ENCODE measurements at regions not wholly inside any gene's neighbourhood (a gene's known extent, or its start where the extent isn't known, plus 50 kb on each side); places are given as distances from the start of the nearest gene placed in this dataset.
"Not testable (repeated sequence)": the region's sequence is repeated elsewhere in the genome, so short reads cannot be mapped to it uniquely, and the experiment has no call there.

DNA sequence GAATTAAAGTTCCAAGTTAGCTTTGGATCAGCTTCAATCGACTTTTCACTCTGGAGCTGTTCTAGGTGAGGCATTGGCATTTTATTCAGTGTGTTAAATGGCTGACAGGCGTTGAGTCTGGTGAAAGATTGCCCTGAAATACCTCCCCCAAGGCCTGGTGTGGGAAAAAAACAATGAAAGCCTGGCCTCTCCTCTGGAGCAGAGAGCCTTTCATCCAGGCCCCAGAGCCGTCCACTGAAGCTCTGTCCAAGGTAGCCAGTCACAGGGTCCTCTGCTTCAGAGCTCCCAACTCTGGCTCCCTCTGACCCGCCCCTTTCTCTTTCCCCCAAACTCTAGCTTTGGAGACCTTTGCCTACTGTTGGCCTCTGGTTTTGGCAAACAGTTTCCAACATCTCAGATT is 123.6 kb upstream of the CRHR1 start:
- Mint-ChIP-seq H3K27me3 (peaks cover 11% of the 10 kb centered on the region), H3K36me3 (no peaks in the 10 kb centered on the region), H3K4me1 (no peaks in the 10 kb centered on the region)

DNA sequence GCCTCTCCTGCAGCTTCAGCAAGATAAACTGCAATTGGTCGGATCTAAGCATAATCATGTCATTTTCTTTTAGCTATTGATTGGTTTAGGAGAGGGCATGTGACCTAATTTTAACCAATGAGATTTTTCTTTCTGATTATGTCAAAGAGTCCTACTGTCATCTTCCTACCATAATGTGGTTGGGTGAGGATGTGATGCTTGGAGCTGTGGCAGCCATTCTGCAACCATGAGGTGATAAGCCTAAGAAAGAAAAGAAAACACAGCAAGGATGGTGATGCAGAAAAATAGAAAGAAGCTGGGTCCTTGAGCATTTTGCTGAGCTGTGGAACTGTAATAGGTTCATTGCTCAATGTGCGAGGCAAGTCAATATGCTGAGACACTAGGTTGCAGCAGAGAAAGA is 121.7 kb upstream of the CRHR1 start:
- peaks cover 5% of the 10 kb centered on the region for H3K9me3 Mint-ChIP-seq
- H3K36me3 Mint-ChIP-seq, result no peaks in the 10 kb centered on the region
- no peak overlapping the region for H3K4me3 Mint-ChIP-seq
- H3K4me1 Mint-ChIP-seq, result no peaks in the 10 kb centered on the region
- H3K27ac Mint-ChIP-seq, result no peak overlapping the region
- peaks cover 11% of the 10 kb centered on the region for H3K27me3 Mint-ChIP-seq

More for the DNA sequence above, 123.6 kb upstream of the CRHR1 start:
- H3K9me3 Mint-ChIP-seq, result peaks cover 5% of the 10 kb centered on the region
- H3K27ac Mint-ChIP-seq, result no peak overlapping the region
- H3K4me3 Mint-ChIP-seq, result no peak overlapping the region

DNA sequence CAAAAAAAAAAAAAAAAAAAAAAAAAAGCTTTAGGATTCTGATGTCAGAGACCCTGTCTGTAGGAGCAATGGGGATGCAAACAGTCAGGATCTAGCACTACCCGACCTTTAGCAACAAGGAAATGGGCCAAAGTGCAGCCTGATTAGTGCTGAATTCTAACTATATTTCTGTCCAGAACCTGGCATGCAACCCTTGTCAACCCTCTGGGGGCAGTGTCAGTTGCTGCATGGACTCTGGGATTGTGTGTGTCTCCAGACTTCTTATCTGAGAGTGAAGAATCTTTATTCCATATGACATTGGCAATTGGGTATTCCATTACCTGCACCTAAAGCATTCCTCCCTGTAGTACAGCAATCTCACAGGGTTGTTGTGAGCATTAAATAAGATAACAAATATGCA is 120.3 kb upstream of the CRHR1 start:
- Mint-ChIP-seq H3K36me3 (no peaks in the 10 kb centered on the region), H3K27me3 (peaks cover 10% of the 10 kb centered on the region), H3K4me1 (no peaks in the 10 kb centered on the region), H3K4me3 (no peak overlapping the region), H3K27ac (no peak overlapping the region), H3K9me3 (peaks cover 5% of the 10 kb centered on the region)

DNA sequence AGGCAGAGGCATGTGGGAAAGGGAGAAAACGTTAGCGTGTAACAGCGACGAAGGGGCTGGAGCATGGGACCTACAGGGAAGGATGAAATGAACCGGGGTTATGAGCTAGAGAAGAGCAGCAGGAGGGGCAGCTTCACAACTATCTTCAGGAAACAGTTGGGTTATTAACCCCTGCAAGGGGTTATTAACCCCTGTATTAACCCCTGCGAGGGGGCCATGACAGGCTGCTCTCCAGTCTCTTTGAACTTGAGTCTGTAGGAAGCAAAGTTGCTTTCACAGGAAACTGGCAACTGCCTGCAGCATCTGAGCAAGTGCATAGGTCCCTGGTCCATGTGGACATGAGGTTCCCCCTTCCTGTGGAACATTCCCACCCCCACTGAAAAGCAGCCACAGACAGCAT is 119.2 kb upstream of the CRHR1 start:
- peaks cover 5% of the 10 kb centered on the region for H3K9me3 Mint-ChIP-seq
- H3K36me3 Mint-ChIP-seq, result no peaks in the 10 kb centered on the region
- H3K27ac Mint-ChIP-seq, result no peak overlapping the region
- H3K4me1 Mint-ChIP-seq, result no peaks in the 10 kb centered on the region
- peaks cover 10% of the 10 kb centered on the region for H3K27me3 Mint-ChIP-seq
- no peak overlapping the region for H3K4me3 Mint-ChIP-seq

DNA sequence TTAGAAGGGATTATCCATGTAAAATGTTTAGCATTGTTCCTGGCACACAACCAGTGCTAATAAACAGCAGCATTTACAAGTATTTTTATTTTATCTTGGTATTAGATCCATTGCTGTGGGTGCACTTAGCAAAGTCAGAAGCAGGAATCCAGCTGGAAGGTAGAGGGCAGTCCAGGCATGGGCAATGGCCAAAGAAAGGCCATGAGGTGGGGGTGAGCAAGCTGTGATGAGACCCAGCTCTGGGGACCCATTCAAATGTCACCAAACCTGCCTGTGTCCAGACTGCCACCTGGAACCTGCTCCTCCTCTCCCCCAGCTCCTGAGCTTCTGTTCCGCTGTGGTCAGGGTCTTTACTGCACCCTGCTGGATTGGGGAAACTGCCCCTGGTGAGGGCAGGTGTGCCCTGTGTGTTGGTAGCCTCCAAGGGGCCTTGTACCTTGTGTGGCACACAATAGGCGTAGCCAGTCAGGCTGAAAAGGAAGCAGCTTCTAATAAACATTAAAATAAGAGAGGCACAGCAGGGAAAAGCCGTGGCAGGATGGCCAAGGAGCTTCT is 118.0 kb upstream of the CRHR1 start:
- peaks cover 5% of the 10 kb centered on the region for H3K9me3 Mint-ChIP-seq
- no peaks in the 10 kb centered on the region for H3K4me1 Mint-ChIP-seq
- no peak overlapping the region for H3K4me3 Mint-ChIP-seq
- H3K27me3 Mint-ChIP-seq, result peaks cover 10% of the 10 kb centered on the region
- H3K36me3 Mint-ChIP-seq, result no peaks in the 10 kb centered on the region
- peak overlapping the region; percentile 51 for H3K27ac Mint-ChIP-seq

DNA sequence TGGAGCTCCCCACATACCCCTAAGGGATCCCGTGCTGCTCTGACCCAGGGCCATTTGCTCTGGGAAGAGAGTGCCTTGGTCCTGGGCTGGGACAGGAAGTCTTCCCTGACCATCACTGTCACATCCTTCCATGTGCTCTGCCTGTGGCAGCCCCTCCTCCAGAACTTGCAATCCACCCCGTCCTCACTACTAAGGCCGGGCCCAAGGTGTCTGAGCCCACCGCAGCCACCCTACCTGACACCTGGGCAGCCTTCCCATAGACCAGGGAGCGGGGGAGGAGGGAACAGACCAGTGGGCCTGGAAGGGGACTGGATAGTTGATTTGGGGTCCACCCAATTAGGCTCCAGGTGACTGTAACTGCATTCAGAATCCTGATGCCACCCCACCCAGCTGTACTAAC is 117.5 kb upstream of the CRHR1 start:
- H3K4me1 Mint-ChIP-seq, result no peaks in the 10 kb centered on the region
- H3K36me3 Mint-ChIP-seq, result no peaks in the 10 kb centered on the region
- H3K27ac Mint-ChIP-seq, result no peak overlapping the region
- H3K9me3 Mint-ChIP-seq, result peaks cover 5% of the 10 kb centered on the region
- peaks cover 5% of the 10 kb centered on the region for H3K27me3 Mint-ChIP-seq
- no peak overlapping the region for H3K4me3 Mint-ChIP-seq

DNA sequence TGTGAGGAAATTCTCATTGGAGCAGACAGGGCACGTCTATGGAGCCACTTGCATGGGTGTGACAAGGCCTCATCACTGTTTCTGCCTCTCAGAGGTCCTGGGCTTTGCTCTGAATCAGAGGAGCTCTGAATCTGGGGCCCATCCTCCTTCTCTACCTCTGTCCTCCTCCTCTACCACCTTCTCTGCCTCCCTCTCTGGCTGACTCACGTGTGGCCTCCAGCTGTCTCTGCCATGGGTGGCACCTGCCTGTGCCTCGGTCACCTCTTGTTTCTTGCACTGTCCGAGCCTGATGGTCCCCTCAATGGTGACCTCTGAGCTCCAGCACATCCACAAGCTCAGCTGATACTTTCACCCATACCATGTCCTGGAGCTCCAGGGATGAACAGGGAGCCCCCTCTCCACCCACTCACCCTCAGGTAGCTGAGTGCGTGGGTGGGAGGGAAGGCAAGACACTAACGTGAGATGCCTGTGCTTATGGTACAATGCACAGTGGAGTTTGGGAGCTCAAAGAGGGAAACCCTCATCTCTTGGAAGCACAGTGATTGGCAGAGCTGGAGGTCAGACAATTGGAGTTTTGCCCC is 116.4 kb upstream of the CRHR1 start:
- Mint-ChIP-seq H3K36me3 (no peaks in the 10 kb centered on the region), H3K4me3 (no peak overlapping the region), H3K27ac (no peak overlapping the region), H3K27me3 (peaks cover 2% of the 10 kb centered on the region), H3K4me1 (no peaks in the 10 kb centered on the region), H3K9me3 (peaks cover 1% of the 10 kb centered on the region)

DNA sequence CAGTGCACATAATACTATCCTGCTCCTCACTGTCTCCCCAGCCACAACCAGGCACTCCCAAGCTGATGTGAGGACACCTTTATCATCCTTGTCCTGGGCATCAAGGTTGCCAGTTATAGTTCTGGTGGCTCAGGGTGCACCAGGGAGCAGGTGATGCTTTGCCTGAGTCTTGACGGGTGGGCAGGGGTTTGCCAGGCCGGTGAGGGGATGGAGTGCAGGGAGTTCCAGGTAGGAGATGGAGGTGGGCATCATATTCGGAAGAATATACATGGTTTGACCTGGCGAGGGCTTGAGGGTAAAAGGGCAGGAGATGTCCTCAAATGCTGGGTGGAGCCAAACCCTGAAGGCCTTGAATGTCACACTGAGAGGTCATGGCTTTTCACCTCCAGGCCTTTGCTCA is 115.8 kb upstream of the CRHR1 start:
- no peaks in the 10 kb centered on the region for H3K4me1 Mint-ChIP-seq
- no peak overlapping the region for H3K4me3 Mint-ChIP-seq
- H3K27ac Mint-ChIP-seq, result no peak overlapping the region
- H3K9me3 Mint-ChIP-seq, result no peaks in the 10 kb centered on the region
- H3K27me3 Mint-ChIP-seq, result peaks cover 1% of the 10 kb centered on the region
- no peaks in the 10 kb centered on the region for H3K36me3 Mint-ChIP-seq

DNA sequence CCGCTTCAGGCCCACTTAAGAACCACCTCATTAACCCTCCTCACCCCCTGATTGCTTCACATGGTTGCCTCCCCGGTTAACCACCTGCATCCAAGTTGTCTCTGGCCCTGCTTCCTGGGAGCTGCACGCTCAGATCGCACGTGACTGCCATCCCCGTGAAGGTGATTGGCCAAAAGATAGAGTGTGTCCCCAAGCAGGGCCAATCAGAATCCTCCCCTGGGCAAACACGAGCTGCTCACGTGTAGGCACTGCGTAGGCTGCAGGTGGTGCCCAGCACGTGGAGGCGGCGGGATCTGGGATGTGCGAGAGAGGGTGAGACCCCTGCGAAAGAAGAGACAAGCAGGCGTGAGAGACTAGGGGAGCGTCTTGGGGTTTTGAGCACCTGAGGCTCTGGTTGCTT is 111.8 kb upstream of the CRHR1 start:
- Mint-ChIP-seq H3K4me3 (no peak overlapping the region), H3K36me3 (no peaks in the 10 kb centered on the region), H3K4me1 (no peaks in the 10 kb centered on the region), H3K9me3 (no peaks in the 10 kb centered on the region), H3K27ac (no peak overlapping the region), H3K27me3 (peaks cover 6% of the 10 kb centered on the region)

GRCh38 chr17:45672792-45673191 is 111.3 kb upstream of the CRHR1 start:
- Mint-ChIP-seq H3K4me3 (no peak overlapping the region), H3K27ac (no peak overlapping the region), H3K27me3 (peaks cover 6% of the 10 kb centered on the region), H3K4me1 (no peaks in the 10 kb centered on the region), H3K36me3 (no peaks in the 10 kb centered on the region), H3K9me3 (no peaks in the 10 kb centered on the region)

DNA sequence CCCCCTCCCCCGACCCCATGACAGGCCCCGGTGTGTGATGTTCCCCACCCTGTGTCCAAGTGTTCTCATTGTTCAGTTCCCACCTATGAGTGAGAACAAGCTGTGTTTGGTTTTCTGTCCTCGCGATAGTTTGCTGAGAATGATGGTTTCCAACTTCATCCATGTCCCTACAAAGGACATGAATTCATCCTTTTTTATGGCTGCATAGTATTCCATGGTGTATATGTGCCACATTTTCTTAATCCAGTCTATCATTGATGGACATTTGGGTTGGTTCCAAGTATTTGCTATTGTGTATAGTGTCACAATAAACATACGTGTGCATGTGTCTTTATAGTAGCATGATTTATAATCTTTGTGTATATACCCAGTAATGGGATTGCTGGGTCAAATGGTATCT is 110.4 kb upstream of the CRHR1 start:
- not testable (repeated sequence) for H3K27ac Mint-ChIP-seq, H3K4me1 Mint-ChIP-seq, H3K9me3 Mint-ChIP-seq, H3K27me3 Mint-ChIP-seq, H3K4me3 Mint-ChIP-seq, H3K36me3 Mint-ChIP-seq

DNA sequence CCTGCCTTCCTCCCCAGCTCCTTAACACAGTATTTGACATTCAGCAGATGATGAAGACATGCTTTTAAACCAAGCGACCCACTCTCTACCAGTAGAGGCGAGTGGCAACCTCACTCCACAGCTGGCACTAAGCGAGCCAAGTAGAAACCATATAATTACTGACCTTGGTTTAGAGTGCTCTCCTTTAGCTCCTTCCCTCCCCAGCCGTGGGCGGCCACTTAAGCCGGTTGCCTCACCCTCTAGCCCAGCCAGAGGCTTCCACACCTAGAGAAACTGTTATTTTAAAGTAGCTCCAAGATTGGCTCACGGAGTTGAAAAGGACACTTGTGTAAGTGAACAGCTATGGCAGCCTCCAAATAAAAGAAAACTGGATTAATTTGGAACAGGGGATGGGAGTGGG is 109.1 kb upstream of the CRHR1 start:
- no peak overlapping the region for H3K4me3 Mint-ChIP-seq
- H3K27me3 Mint-ChIP-seq, result peaks cover 8% of the 10 kb centered on the region
- no peaks in the 10 kb centered on the region for H3K4me1 Mint-ChIP-seq
- H3K27ac Mint-ChIP-seq, result no peak overlapping the region
- H3K36me3 Mint-ChIP-seq, result no peaks in the 10 kb centered on the region
- H3K9me3 Mint-ChIP-seq, result no peaks in the 10 kb centered on the region

- no peaks in the 10 kb centered on the region for H3K4me1 Mint-ChIP-seq
- no peaks in the 10 kb centered on the region for H3K9me3 Mint-ChIP-seq
- no peak overlapping the region for H3K4me3 Mint-ChIP-seq
- no peaks in the 10 kb centered on the region for H3K36me3 Mint-ChIP-seq
- peaks cover 8% of the 10 kb centered on the region for H3K27me3 Mint-ChIP-seq
- no peak overlapping the region for H3K27ac Mint-ChIP-seq
These were observed 108.2 kb upstream of the CRHR1 start for GRCh38 chr17:45675892-45676291.

GRCh38 chr17:45676695-45677094 is 107.4 kb upstream of the CRHR1 start:
- Mint-ChIP-seq H3K27me3 (peaks cover 8% of the 10 kb centered on the region), H3K36me3 (no peaks in the 10 kb centered on the region), H3K9me3 (no peaks in the 10 kb centered on the region), H3K27ac (no peak overlapping the region), H3K4me3 (no peak overlapping the region), H3K4me1 (no peaks in the 10 kb centered on the region)

DNA sequence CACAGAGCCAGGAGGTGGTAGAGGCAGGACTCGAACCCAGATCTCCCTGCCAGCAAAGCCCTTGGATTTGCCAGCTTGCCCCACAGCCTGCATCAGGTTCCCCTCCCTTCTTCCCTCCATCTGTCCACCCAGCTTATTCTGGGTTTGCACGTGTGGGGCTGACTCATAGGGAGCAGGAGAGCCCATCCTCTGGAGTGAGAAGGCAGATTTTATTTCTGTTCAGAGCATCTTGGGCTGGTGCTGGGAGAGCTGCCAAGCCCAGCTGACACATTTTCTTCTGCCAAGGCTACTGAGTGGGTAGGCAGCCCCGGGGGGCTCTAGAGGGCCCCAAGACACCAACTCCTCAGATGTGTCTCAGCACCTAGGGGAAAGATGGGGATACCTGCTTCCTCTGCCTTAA is 106.3 kb upstream of the CRHR1 start:
- no peaks in the 10 kb centered on the region for H3K36me3 Mint-ChIP-seq
- no peak overlapping the region for H3K4me3 Mint-ChIP-seq
- H3K27me3 Mint-ChIP-seq, result peaks cover 8% of the 10 kb centered on the region
- no peaks in the 10 kb centered on the region for H3K4me1 Mint-ChIP-seq
- no peaks in the 10 kb centered on the region for H3K9me3 Mint-ChIP-seq
- H3K27ac Mint-ChIP-seq, result no peak overlapping the region

GRCh38 chr17:45679426-45679825 is 104.7 kb upstream of the CRHR1 start:
- Mint-ChIP-seq H3K4me3 (no peak overlapping the region), H3K36me3 (no peaks in the 10 kb centered on the region), H3K27ac (no peak overlapping the region), H3K4me1 (no peaks in the 10 kb centered on the region), H3K27me3 (peaks cover 6% of the 10 kb centered on the region), H3K9me3 (no peaks in the 10 kb centered on the region)

DNA sequence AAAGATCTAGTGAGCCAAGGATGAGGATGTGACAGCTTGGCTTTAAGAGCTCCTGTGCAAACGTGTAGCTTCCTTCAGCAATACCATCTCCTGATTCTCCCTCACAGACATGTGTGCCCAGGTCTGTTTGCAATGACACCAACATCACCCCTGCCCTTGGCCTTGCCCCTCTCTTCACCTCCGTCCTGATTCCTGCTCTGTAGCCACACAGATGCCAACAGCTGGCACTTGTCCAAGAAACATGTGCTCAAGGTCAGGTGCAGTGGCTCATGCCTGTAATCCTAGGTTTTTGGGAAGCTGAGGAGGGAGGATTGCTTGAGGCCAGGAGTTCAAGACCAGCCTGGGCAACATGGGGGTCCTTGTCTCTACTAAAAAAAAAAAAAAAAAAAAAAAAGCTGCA is 103.8 kb upstream of the CRHR1 start:
- no peak overlapping the region for H3K27ac Mint-ChIP-seq
- no peaks in the 10 kb centered on the region for H3K9me3 Mint-ChIP-seq
- peaks cover 6% of the 10 kb centered on the region for H3K27me3 Mint-ChIP-seq
- H3K36me3 Mint-ChIP-seq, result no peaks in the 10 kb centered on the region
- H3K4me1 Mint-ChIP-seq, result no peaks in the 10 kb centered on the region
- no peak overlapping the region for H3K4me3 Mint-ChIP-seq

Measured in activated naive CD4-positive, alpha-beta T cell treated with anti-CD3 and anti-CD28 coated beads, Interleukin-2, amount 50 U/mL, for 24 hours (primary cell).